ENCODE measurements at regions not wholly inside any gene's neighbourhood (a gene's known extent, or its start where the extent isn't known, plus 50 kb on each side); places are given as distances from the start of the nearest gene placed in this dataset.
A peak's percentile ranks its signal among the peaks of the same experiment; 100 is the strongest.

DNA sequence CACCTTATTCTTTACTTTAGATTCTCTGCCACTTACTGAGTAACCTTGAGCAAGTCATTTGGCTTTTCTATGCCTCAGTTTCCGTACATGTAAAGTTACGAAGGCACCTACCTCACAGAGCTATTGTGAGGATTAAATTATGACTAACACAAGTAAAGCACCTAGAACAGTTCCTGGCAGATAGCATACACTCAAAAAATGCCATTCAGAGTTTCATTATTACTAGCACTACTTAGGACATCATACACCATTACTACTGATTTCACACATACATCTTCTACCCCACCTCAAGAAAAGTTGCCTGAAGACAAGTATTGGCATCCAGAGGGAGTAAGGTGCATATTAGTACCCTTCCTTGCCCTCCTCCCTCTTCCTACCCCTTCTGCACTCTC, 107.8 kb downstream of the OGFRL1 start:
- DNase-seq (ENCODE audit: low read depth): no peak

DNA sequence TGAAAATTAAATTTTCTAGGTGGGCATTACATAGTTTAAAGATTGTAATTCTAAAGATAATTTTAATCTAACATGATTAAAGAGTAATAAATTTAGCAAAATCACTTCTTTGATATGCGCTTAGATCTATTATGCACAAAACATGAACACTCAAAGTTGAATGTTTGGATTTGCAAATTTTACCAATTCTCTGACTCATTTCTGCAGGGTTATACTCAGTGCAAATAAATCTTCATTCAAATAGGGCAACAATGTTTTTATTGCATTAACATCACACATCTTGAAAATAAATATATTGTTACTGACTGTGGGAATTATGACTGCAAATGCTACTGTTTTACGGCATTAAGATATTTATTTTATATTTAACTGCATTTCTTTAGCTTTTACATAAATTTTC, 110.7 kb downstream of the OGFRL1 start:
- DNase-seq (ENCODE audit: low read depth): no peak

DNA sequence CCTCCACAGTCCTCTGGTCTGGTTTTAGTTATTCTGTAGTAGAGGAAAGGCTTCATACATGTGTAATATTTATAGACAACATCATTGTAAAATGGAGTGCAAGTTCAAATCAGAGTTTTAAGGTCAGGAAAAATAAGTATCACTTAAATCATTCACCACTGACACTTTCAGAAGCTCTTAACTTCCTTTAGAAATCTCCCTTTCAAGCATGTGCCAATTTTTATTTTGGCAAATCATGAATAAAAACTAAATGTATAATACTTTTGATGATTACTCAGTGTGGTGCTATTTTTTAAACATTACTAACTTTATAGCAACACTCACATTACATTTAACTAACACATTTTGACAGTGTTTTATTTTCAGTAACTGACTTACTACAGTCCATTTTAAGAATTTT, 112.2 kb downstream of the OGFRL1 start:
- no peak for DNase-seq (ENCODE audit: low read depth)

- DNase-seq (ENCODE audit: low read depth): no peak
Measured at GRCh38 chr6:71402096-71402495, 113.5 kb downstream of the OGFRL1 start.

- no peak for DNase-seq (ENCODE audit: low read depth)
Measured at GRCh38 chr6:71403422-71404134, 115.0 kb downstream of the OGFRL1 start.

- peak; percentile 84 for DNase-seq (ENCODE audit: low read depth)
Measured at GRCh38 chr6:71404145-71404966, 115.7 kb downstream of the OGFRL1 start.

DNA sequence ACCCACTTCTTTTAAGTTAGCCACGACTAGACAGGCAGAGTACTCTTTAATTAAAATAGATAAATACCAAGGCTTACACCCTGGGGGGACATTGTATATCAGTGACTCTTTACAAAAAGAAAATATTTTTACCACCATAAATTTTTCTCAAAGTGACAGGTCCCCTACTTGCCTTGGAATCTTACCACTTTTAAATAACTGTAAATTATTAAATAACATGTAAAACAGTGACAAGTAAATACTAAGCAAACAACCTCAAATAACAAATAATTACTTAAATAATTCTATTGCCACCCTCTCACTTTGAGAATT, 116.3 kb downstream of the OGFRL1 start:
- no peak for DNase-seq (ENCODE audit: low read depth)

GRCh38 chr6:71405416-71405815, 116.8 kb downstream of the OGFRL1 start:
- DNase-seq (ENCODE audit: low read depth): no peak

DNA sequence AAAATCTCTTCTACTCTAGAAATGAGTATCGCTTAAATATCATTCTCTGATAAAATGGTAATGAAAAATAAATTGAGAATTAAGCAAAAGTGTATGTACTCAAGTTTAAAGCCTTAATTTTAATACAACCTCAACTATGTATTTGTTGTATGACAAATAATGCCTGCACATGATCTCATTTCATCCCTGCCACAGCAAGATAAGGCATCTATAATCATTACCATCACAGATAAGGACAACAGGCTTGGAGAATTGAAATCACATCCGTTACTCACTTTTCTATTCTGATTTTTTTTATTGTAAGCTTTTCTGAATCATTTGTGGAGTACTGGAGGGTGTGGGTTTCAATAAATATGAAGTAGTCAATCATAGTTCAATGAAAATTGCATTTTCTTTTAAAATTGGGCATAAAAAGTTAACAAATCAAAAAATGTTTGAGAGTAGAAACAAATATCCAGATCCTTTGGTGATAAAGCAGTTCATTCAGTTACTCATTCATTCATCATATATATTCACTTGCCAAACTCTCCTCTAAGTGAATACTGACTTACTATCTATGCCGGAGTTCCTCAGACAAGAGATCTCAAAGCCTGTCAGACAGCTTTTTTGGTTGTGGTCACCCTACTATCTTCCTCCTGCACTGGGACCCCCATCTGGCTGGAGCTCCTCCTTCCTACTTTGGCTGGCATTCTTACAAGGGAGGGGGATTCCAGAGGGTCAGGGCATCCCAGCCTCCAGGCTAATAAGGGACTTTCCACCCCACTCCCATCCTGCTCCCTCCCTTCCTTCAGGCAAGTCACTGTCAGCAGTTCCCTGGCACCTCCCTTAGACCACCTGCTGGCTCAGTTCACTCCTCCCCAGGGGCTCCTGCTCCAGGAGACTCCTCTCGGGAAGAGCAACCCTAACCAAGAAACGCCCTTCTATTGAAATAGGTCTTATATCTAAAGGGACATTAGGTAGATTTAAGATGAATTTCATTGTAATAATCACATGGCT, 118.6 kb downstream of the OGFRL1 start:
- no peak for DNase-seq (ENCODE audit: low read depth)

DNA sequence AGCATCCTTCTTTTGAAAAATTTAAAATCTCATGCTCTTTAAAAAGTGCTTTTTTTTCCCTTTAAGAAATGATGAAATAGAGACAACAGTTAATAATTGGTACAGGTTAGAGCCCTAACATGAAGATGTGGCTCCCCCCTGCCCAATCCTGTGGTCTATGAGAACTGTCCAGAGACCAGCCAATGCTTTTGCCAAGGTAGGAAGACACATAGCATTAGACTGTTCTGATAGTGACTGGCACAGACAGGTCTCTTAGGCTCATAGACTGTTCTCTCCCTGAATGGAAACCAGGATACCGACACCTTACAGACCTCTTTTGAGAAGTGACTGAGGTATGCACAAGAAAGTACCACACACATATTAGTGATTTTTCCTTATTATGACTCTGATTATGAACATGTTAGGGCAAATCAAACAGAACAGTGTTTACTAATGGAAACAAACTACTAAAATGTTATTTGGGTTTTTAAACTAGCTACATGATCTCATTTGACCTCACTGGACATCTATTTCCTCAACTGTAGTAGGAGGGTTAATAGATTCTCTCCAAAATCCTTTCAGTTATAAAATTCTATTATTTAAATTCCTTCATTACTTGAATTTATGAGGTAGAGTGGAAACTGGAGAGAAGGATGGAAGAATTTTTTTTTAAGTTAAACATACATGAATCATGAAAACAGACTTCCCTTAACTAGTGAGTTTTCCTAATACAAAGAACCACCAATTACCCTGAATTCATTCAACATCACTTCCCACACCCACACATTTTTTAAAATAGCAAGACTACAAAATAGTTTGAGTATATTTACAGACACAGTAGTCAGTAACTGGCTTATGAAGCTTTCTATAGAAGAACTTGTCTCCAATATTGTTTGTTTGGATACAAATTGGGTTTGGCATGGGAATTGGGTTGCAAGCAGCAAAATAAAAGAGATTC, 120.4 kb downstream of the OGFRL1 start:
- DNase-seq (ENCODE audit: low read depth): no peak

- DNase-seq (ENCODE audit: low read depth): no peak
Measured at GRCh38 chr6:71410164-71410566, 121.6 kb downstream of the OGFRL1 start.

DNA sequence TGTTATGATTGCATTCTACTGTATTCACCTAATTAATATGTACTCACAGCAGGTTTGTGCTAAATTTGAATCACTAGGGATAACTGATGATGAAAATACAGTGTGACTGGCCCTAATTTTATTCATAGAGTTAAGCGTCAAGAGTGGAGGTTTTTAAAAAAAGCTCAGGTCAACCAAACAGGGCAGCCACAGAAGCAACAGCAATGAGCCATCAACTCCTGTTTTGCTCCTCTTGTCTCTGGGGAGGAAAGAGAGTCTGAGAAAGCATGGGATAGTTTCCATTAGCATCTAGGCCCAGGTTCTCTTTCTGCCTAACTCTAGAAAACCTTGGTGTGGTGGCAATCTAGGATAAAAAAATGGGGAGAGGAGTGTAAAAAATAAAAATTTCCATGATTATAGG, 122.1 kb downstream of the OGFRL1 start:
- DNase-seq (ENCODE audit: low read depth): no peak

DNA sequence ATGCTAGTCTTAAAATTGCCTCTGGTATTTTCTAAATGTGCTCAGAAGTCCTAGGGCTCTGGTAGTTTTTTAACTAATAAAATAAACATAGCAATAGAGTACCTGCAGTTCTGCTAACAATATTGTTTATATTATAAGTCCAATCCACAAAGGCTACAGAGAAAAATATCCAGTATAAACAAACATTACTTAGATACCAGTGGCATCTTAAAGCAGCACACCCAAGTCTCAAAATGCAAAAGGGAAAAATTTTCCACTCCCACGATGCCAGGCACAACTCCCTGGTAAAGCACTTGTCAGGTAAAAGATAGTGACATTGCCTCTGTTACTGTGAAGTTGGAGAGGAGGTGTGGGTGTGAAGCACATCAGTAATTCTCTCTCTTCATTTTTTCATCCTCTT, 123.3 kb downstream of the OGFRL1 start:
- no peak for DNase-seq (ENCODE audit: low read depth)

DNA sequence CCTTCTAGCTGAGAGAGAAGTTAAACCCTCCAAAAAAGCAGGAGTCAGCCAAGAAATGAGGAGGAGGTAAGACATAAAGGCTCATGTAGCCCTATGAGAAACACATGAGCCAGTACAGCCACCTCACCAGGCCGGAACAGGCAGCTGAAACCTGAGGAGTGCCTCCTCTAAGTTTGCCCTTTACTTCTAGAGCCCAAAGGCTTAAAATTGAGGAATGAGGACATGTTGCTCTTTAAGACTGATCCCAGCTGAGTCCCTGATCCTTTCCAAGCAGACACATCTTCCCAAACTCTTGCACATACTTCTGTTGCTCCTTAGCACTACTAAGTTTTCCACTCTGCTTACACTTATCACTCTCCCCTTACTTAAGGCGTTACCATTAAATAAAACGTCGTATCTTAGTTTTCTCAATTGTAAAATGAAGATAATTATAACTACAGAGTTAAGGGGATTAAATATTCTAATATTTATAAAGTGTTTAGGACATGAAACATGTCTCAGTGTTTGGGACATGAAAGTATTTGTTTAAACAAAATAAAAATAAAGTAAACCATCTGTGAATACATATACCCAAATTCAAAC, 124.0 kb downstream of the OGFRL1 start:
- no peak for DNase-seq (ENCODE audit: low read depth)

GRCh38 chr6:71414486-71414885, 125.9 kb downstream of the OGFRL1 start:
- no peak for DNase-seq (ENCODE audit: low read depth)

- DNase-seq (ENCODE audit: low read depth): no peak
Measured at GRCh38 chr6:71419217-71420094, 130.8 kb downstream of the OGFRL1 start.

GRCh38 chr6:71420095-71420692, 131.6 kb downstream of the OGFRL1 start:
- no peak for DNase-seq (ENCODE audit: low read depth)

- DNase-seq (ENCODE audit: low read depth): peak; percentile 81
Measured at GRCh38 chr6:71420693-71421328, 132.2 kb downstream of the OGFRL1 start.

DNA sequence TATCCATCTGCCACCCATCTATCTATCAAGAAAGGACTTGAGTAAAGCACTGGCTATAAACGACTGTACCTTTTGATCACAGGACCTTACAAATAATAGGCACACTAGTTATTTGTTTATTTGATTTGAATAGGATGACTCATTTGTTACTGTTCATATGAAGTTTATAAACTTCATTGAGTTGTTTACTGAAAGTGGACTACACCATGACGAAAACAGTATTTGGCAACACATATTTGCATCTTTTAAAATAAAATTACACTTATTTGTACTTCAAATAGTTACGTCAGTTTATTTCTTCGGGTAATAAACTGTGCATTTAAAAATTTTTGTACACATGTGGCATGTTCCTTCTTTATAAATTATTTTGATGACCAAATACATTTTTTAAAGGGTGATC, 133.0 kb downstream of the OGFRL1 start:
- no peak for DNase-seq (ENCODE audit: low read depth)

Data from non-pigmented ciliary epithelial cell (primary cell).